ENCODE measurements at regions not wholly inside any gene's neighbourhood (a gene's known extent, or its start where the extent isn't known, plus 50 kb on each side); places are given as distances from the start of the nearest gene placed in this dataset.

GRCh38 chr4:138312536-138312911, 70.4 kb upstream of the SLC7A11 start:
- no peak for TF ChIP-seq EP300 (IDR thresholded peaks at IDR 0.05; ENCODE audit: borderline replicate concordance)
- TF ChIP-seq REST (IDR thresholded peaks at IDR 0.05; ENCODE audit: low read depth): no peak
- no peak for TF ChIP-seq FOXM1 (IDR thresholded peaks at IDR 0.05; ENCODE audit: borderline replicate concordance, low read depth)
- no peak for TF ChIP-seq MAX (IDR thresholded peaks at IDR 0.05)
- no peak for TF ChIP-seq TEAD4 (IDR thresholded peaks at IDR 0.05)
- TF ChIP-seq TAF1 (IDR thresholded peaks at IDR 0.05; ENCODE audit: low read depth): no peak

Measured in Ishikawa (cell line).